ENCODE measurements at regions not wholly inside any gene's neighbourhood (a gene's known extent, or its start where the extent isn't known, plus 50 kb on each side); places are given as distances from the start of the nearest gene placed in this dataset.

- no peak for TF ChIP-seq SUZ12 (IDR thresholded peaks at IDR 0.05; ENCODE audit: extremely low read depth, insufficient read depth, insufficient read length)
- TF ChIP-seq ZNF274 (IDR thresholded peaks at IDR 0.05; ENCODE audit: low read depth, low read length), result no peak
- no peak for TF ChIP-seq YY1 (IDR thresholded peaks at IDR 0.05; ENCODE audit: insufficient read depth, insufficient read length)
Observed at GRCh38 chr10:1882728-1883127, 145.4 kb upstream of the ADARB2 start.

All from NT2/D1 (cell line).